ENCODE measurements at regions not wholly inside any gene's neighbourhood (a gene's known extent, or its start where the extent isn't known, plus 50 kb on each side); places are given as distances from the start of the nearest gene placed in this dataset.
"Not testable (repeated sequence)": the region's sequence is repeated elsewhere in the genome, so short reads cannot be mapped to it uniquely, and the experiment has no call there.

DNA sequence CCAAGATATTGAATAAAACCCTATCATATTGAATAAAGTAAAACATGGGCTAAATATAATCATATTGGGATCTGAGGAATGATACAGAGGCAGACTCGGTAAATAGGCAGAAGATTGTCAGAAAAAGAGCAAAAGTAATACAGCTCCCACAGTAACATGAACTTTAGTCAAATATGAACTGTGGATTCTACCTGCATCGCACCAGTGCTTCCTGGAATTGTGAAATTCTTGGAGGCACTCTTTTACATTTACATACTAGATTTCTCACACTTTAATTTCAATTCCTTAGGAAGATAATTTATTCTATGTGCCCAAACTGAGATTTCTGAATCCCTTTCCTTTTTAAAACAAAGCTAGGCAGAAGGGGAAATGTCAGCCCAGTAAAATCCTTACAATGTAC lies 325.1 kb upstream of the SLC39A10 start:
- TF ChIP-seq CTCF (IDR thresholded peaks at IDR 0.05; ENCODE audit: unreplicated experiment), result no peak
- Mint-ChIP-seq H3K27ac (ENCODE audit: low read depth, unreplicated experiment) (no peak overlapping the region), H3K4me3 (ENCODE audit: unreplicated experiment) (no peak overlapping the region), H3K36me3 (ENCODE audit: insufficient read depth, unreplicated experiment) (no peaks in the 10 kb centered on the region), H3K27me3 (ENCODE audit: insufficient read depth, unreplicated experiment) (no peaks in the 10 kb centered on the region), H3K4me1 (ENCODE audit: insufficient read depth, unreplicated experiment) (peaks cover 6% of the 10 kb centered on the region), H3K9me3 (ENCODE audit: unreplicated experiment) (no peaks in the 10 kb centered on the region)
- no TSS peak for BruUV-seq (replicated peaks)
- intact Hi-C loops (cut with micrococcal nuclease), result no loop called here
- no peak for DNase-seq (ENCODE audit: unreplicated experiment)
- ChIA-PET POLR2A (interaction anchor here (1.1 kb wide), 1 partner anchor 12 kb away, joined by 3 read pairs; no protein-coding TSS in a partner anchor), CTCF (interaction anchor here (0.5 to 1.7 kb wide), 4 partner anchors 8 to 621 kb away, joined by 3 to 7 read pairs (median 3); no protein-coding TSS in a partner anchor)

DNA sequence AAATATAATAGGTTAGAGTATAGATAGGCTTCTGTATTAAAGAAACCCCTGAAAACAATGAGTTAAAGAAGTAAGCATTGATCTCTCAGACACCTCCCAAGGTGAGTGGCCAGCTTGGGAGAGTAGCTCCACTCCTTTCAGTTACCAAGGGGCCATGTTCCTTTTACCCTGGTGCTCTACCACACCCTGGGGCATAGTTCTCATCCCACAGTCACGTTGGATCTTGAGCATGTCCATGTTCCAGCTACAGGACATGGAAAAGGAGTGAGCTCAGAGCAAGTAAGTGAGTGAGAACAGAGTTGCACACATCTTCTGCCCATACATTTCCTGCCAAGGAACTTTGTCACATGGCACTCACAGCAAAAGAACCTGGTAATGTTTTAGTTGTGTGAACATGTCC lies 325.9 kb upstream of the SLC39A10 start:
- H3K9me3 Mint-ChIP-seq (ENCODE audit: unreplicated experiment), result no peaks in the 10 kb centered on the region
- no peak overlapping the region for H3K4me3 Mint-ChIP-seq (ENCODE audit: unreplicated experiment)
- POLR2A ChIA-PET, result interaction anchor here (0.7 to 1.2 kb wide), 3 partner anchors 11 to 187 kb away, joined by 3 to 4 read pairs (median 3); no protein-coding TSS in a partner anchor
- H3K27me3 Mint-ChIP-seq (ENCODE audit: insufficient read depth, unreplicated experiment), result no peaks in the 10 kb centered on the region
- DNase-seq (ENCODE audit: unreplicated experiment), result no peak
- H3K27ac Mint-ChIP-seq (ENCODE audit: low read depth, unreplicated experiment), result no peak overlapping the region
- no peaks in the 10 kb centered on the region for H3K36me3 Mint-ChIP-seq (ENCODE audit: insufficient read depth, unreplicated experiment)
- CTCF ChIA-PET, result interaction anchor here (0.6 to 1.7 kb wide), 3 partner anchors 9 to 569 kb away, joined by 3 to 7 read pairs (median 3); no protein-coding TSS in a partner anchor
- TF ChIP-seq CTCF (IDR thresholded peaks at IDR 0.05; ENCODE audit: unreplicated experiment), result no peak
- BruUV-seq (replicated peaks), result no TSS peak
- intact Hi-C loops (cut with micrococcal nuclease), result no loop called here
- peaks cover 6% of the 10 kb centered on the region for H3K4me1 Mint-ChIP-seq (ENCODE audit: insufficient read depth, unreplicated experiment)

DNA sequence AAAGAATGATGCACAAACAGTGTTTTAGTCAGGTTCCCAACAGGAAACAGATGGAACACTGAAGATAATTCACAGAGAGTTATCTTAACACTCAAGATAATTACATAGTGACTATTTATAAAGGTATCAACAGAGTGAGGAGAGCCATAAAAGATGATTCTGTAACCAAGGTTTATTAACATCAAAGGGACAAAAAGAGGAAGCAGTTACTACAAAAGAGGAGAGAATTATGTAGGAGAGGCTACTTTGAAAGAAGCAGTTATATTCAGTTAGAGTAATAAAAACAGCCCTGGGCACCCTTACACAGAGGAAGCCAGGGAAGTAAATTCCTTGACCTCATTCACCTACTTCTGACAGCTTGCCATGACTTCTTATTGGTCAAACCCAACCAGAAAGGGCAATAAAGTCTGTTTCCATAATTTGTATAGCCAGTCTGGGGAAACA lies 326.5 kb upstream of the SLC39A10 start:
- TF ChIP-seq CTCF (IDR thresholded peaks at IDR 0.05; ENCODE audit: unreplicated experiment), result no peak
- H3K4me3 Mint-ChIP-seq (ENCODE audit: unreplicated experiment), result no peak overlapping the region
- ChIA-PET POLR2A (interaction anchor here (0.7 to 1.2 kb wide), 2 partner anchors 11 to 187 kb away, joined by 3 to 4 read pairs; no protein-coding TSS in a partner anchor), CTCF (interaction anchor here (0.6 to 1.7 kb wide), 3 partner anchors 10 to 569 kb away, joined by 3 to 7 read pairs (median 3); no protein-coding TSS in a partner anchor)
- DNase-seq (ENCODE audit: unreplicated experiment), result no peak
- BruUV-seq (replicated peaks), result no TSS peak
- peaks cover 6% of the 10 kb centered on the region for H3K4me1 Mint-ChIP-seq (ENCODE audit: insufficient read depth, unreplicated experiment)
- no peaks in the 10 kb centered on the region for H3K36me3 Mint-ChIP-seq (ENCODE audit: insufficient read depth, unreplicated experiment)
- intact Hi-C loops (cut with micrococcal nuclease), result no loop called here
- H3K27me3 Mint-ChIP-seq (ENCODE audit: insufficient read depth, unreplicated experiment), result no peaks in the 10 kb centered on the region
- H3K27ac Mint-ChIP-seq (ENCODE audit: low read depth, unreplicated experiment), result no peak overlapping the region
- H3K9me3 Mint-ChIP-seq (ENCODE audit: unreplicated experiment), result no peaks in the 10 kb centered on the region

- H3K36me3 Mint-ChIP-seq (ENCODE audit: insufficient read depth, unreplicated experiment); H3K27me3 Mint-ChIP-seq (ENCODE audit: insufficient read depth, unreplicated experiment); H3K4me3 Mint-ChIP-seq (ENCODE audit: unreplicated experiment); CTCF ChIA-PET; DNase-seq (ENCODE audit: unreplicated experiment); H3K4me1 Mint-ChIP-seq (ENCODE audit: insufficient read depth, unreplicated experiment); BruUV-seq (replicated peaks); H3K27ac Mint-ChIP-seq (ENCODE audit: low read depth, unreplicated experiment); intact Hi-C loops (cut with micrococcal nuclease); H3K9me3 Mint-ChIP-seq (ENCODE audit: unreplicated experiment): not testable (repeated sequence)
- POLR2A ChIA-PET, result interaction anchor here (1.2 kb wide), 1 partner anchor 10 kb away, joined by 4 read pairs; no protein-coding TSS in a partner anchor
These were observed 327.2 kb upstream of the SLC39A10 start for GRCh38 chr2:195329784-195330183.
